Mucosa of gallbladder (tissue), 1 donor: ENCODE measurements at regions not wholly inside any gene's neighbourhood (a gene's known extent, or its start where the extent isn't known, plus 50 kb on each side); places are given as distances from the start of the nearest gene placed in this dataset.
A peak's percentile ranks its signal among the peaks of the same experiment; 100 is the strongest.

ENCODE experiments used
- DNase-seq: peaks from one replicate; pipeline ENCODE4 v3.0.0-alpha.2; 2020; ENCODE audit warnings: low spot score
- donor health status: DM: no; HTN: no; CAD: no.

DNA sequence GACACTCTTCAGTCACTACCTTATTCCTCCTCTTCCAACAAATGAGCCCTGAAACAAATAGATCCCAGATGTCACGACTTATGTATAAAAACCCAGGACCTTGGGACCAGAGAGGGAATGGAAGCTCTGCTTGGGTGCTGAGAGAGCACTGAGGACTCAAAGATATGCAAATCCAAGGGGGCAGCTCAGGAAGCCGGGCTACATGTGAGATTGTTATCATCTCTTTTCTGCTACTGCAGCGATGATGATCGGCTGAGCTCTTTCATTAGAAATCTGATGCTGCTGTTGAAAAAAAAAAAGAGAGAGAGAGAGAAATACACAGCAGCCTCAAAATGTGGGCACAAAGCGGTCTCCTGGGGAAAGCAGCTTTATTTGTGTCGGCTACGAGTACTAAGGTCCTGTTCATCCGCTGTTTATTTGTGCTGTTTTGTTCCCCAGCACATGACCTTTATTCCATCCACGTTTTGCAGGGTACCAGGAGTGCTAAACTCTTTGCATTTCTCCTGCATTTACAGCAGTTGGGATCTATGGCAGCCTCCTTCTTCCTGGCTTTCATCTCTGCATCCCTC is 120.2 kb downstream of the TRIM29 start:
- no peak for DNase-seq

DNA sequence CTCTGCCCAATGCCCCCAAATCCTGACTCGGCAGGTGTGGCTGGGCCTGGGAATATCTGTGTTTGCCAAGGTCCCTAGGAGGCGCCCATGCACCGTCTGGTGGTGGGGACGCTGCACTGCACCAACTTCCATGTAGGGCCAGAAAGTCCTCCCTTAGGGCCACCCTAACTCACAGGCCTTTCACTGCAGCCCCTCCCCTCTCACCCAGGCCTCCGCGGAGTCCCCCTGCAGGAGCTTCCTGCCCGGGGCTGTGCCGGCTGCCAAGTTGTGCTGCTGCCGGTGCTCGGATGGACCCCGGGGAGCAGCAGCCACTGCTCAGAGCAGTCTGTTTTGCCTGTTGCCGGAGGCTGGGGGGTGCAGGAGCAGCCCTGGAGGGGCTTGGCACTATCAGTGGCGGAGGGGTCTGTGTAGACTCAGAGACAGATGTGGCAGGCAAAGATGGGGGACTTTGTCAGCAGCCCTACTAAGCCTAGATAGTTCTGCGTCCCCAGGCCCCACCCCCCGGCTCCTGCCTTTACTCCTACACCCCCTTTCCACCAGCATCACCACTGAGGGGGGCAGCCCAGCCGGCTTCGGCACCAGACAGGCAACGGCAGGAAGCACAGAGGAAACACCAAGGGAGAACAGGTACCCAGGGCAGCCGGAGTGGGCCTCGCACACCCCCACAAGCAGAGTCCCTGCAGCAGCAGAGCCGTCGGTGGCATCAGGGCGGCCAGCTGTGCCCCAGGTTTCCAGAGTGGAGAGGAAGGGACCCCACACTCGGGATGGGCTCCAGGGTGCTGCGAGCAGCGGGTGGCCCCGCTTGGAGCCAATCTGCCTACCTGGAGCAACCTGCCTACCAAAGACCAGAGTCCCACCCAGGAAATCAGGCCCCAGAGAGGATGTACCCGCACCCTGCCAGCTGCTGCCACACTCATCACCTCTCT is 124.3 kb downstream of the TRIM29 start:
- DNase-seq, result peak; percentile 24

DNA sequence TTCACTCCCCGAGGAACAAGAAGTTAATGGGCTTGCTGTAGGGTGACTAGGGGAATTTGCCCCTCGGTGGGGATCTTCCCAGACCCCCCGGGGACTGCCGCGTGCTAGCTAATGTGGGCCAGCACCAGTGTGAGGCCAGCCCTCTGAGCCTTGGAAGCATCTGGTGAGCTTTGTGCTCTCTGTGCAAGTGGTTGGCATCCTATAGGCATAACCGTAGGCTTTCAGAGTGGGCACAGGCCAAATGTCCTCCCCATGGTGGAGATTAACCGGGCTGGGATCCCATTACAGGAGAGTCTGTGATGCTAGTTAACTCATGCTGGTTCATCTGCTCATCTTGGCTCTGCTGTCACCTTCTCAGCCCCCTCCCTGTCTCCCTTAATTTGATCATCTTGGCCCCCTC is 125.7 kb downstream of the TRIM29 start:
- DNase-seq, result no peak

DNA sequence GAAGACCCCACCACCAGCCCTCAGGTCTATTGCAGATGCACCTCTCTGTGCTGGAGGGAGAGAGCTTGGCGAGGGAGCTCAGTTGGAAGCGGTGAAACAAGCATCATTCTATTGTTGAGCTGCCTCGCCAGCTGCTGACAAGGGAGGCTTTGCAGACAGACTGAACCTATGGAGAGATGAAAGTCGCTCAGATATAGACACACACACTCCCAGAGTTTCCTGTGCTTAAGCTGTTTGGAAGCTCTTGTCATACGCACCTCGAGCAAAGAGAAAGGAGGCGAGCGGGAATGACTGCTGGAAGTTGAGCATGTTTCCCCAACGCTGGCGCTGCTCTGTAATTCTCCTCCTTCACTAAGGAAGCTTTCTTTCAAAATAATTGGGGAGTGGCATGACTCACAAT is 126.1 kb downstream of the TRIM29 start:
- DNase-seq, result no peak

DNA sequence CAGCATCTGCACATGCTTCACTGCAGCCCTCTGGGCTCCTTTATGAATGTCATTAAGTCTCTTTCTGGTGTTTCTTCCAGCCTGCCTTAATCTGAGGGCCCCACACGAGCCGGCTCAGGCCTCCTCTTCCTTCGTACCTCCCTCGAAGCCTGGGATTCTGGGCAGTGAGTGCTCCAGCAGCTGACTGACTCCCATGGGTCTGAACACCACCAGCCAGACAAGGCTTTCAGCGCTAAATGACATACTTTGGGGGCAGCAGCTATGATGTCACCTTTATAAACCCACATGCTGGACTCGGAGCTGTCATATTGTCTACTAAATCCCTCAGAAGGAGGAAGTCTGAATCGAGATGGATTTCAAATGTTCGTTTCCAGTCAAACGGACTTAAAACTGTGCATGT is 127.1 kb downstream of the TRIM29 start:
- DNase-seq, result no peak

DNA sequence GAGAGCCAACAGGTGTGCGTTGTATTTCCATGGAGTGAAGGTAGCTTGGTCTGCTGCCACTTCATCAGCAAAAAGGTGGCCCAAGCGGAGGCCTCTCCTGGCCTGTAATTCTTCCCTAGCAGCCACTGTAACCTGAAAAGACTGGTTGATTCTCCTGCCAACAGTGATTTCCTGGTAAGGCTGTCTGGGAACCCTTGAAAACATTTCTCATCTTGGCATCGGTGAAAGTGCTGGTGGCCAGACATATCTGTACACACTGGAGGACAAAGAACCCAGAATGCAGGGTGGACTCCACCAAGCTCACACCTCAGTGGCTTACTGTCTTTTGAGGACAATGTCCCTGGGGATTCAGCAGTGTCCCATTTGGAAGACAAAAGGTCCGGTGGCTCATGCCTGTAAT is 128.0 kb downstream of the TRIM29 start:
- no peak for DNase-seq

DNA sequence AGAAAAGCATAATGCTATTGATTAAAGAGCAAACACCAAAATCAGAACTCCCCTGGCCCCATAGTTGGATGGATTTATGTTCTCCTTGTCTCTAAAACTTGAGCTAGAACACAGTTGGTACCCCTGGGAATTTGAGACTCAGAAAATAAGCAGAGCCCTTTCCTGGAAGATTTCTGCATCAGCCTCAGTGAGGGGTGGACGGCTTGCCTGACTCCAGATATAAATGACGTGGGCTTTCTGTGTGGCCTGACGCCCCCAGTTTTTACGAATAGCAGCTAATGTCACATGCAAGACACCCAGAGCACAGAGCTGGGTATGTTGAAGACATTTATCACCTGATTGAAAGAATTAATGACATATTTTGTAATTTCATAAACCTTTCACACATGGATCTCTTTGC is 130.8 kb downstream of the TRIM29 start:
- no peak for DNase-seq

DNA sequence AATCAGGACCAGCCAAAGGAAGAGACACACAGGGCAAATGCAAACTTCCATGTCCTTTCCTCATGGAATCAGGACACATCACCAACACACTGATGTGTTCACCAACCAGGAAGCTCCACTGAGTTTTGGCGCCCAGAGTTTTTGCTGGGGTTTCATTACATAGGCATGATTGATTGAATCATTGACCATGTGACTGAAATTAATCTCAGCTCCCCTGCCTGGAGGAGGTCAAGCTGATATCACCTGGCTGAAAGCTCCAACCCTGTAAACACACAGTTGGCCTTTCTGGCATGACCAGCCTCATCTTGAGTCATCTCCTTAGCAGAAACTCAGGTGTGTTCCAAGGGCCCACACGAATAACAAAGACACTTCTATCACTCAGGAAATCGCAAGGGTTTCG is 133.2 kb downstream of the TRIM29 start:
- peak; percentile 60 for DNase-seq

DNA sequence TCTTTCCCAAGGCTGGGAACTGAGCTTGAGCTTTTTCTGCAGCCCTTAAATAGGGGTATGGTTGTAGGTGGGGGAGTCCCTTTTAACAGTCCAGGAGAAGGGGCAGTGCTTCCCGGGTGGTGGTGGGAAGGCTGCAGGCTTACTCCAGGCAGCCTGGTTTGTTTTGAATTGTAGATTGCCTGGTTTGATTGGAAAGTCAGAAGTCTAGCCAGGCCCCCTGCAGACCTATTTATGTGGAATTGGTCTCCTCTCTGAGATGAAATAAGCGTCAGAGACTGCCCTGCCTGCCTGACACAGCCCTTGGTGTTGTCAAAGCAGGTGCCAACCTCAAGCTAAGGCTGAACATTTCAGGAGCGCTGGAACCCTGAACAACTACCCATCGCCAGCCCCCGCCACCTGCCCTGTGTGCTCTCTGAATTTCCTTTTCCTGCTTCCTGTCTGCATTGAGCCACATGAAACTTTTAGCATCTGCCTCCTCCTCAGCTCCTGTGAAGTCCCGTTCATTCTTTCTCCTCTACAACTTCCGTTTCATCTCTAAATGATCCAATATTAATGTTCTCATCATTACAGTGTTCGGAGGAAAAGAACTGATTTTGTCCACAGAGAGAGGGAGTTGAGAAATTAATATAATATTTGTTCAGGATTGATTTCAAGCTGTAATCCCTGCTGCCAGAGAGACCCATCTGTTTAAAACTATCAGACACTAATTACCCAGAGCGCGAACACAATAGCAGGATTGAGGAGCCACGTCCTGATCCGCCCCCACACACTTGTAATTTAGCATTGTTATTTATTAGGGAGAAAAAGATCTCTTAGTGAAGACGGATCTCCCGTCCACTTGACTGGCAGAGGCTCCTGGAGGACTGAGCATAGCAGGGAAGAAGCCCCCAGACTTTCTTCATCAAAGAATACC is 136.5 kb downstream of the TRIM29 start:
- DNase-seq, result no peak

DNA sequence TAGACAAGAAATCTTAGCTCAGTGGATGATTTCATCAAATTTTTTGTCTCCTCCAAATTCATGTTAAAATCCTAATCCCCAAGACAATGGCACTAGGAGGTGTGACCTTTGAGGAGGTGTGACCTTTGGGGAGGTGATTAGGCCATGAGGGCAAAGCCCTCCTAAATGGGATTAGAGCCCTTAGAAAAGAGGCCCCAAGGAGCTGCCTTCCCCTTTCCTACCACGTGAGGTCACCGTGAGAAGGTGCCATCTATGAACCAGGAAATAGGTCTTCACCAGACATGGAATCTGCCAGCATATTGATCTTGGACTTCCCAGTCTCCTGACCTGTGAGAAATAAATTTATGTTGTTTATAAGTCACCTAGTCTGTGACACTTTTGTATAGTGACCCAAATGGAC is 138.7 kb downstream of the TRIM29 start:
- no peak for DNase-seq

DNA sequence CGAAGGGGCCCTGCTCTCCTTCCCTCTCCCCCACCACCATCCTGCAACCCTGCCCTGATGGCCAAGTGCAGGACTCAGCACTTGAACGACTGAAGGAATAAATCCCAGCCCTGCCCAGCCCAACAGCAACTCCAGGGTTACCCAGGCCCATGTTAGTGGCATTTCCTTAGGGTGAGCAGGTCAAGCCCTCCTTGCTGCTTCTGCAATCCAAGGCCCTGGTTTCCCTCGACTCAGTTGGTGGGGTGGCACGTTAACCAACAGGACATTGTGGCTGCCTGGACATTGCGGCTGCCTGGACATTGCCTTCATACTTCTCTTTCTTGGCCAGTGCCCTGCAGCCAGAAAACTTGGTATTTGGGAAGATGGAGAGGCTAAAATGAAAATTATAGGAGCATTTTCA is 141.4 kb downstream of the TRIM29 start:
- no peak for DNase-seq

DNA sequence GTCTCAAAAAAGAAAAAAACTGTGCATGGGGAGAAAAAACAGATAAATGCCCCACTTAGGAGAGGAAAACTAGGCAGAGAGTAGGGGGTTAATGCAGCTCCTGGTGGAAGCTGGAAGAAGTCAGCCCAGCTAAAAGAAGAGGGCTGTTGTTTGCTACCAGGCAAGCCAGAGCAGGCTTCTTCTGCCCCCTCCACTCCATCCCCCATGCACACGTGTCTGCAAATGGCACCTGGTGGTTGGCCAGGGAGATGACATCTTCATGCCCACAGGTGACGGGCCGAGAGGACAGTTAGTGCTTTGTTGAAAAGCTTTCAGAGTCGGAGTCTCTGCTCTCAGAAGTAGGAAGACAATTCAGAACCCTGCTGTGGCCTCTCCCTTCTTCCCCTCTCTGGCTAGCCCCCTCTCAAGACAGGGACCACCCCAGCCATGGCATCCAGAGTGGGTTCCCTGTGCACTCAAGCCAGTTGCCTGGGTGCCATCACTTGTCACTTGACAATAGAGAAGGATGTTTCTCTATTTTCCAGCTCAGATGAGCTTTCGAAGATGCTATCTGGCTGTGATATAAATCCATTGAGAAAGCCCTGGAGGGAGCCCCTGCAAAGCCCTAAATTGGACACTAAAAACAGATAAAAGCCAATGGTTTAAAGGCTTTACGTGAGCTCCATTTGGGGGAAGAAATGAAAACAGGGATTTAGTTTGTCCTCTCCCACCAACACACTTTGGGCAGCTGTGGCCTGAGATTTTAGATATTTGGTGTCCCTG is 142.0 kb downstream of the TRIM29 start:
- no peak for DNase-seq

DNA sequence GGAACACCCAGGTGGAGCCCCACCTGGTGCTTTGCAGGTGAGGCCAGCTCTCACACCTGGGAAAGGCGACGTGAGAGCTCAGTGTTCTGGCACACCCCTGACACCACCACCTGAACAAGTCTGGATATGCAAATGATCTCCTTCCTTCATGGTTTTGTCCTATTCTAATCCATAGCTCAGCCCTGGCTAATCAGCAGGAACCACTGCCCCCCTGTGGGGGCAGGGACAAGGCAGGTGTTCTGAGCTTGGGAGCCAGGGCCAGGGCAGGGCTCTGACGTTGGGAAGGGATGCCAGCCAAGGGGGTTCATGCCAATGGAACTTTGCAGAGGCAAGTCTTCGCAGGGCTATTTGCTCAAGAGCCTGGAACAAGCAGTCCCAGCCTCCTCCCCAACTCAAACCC is 144.2 kb downstream of the TRIM29 start:
- no peak for DNase-seq

DNA sequence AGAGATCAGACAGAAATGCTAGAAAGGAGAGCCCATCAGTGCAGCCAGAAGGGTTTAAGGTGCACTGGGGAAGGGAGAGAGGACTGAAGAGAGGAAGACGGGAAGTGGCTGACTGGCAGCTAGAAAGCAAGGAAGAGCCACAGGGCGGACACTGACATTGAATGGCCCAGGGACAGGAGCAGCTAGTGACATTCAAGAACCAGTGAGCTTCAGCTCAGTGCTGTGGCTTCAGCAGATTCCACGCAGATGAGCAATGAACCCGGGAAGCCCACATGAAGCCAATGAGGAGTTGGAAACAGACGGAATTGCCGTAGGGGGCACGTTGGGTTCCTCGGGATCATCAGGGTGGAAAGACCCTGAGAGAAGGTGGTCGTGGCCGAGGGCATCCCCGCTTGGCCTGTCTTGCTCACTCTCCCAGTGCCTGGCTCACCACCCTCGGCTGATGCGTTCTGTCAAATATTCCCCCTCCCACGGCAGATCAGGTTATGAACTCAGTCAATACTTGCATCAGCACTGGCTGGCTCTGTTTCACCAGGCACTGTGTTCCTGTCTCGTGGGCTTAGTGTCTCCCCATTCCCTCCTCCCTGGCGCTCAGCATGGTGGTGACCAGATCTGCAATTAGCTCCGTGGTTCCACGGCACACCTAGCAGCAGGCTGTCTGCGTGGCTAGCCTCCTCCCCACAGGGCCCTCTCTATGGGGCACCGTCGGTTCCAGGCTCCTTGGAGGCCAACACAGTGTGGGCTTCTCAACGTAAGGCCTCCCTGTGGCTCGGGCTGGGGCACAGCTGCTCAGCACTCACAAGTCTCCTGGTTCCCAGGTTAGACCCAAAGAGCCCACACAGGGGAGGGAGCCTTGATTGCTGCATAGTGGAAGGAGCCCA is 145.5 kb downstream of the TRIM29 start:
- no peak for DNase-seq

DNA sequence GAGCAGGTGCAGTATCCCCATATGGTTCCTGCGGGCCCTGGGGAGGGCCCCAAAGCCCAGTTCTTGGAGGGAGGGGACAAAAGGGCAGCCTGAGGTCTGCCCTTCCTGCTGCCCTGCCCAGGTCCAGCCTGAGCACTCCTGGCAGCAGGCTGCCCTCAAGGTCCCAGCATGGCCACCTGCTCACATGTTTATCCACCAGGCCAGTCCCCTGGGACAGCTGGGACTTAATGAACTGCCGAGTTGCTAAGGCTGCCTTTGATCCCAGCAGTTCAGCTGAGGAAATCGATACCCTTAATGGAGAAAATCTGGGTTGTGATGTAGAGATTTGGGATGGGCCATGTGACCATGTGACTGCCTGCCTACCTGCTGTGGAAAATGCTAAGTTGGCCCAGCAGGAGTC is 146.2 kb downstream of the TRIM29 start:
- DNase-seq, result no peak

DNA sequence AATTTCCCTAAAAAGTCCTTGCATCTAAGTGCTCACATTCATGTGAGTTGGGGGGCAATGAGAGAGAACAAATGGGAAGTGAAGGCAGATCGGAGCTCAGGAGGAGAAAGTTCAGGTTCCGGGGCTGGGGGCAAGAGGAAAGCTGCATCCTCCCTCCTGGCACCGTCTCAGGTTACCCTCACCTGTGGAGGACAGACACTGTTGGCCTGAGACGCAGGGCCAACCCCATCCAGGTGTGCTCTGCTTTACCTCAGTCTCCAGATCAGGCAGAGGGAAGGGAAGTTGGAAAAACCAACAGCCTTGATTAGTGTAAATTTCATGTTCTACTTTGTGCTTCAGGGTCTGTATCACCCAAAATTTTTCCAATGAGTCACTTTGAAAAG is 146.9 kb downstream of the TRIM29 start:
- no peak for DNase-seq

DNA sequence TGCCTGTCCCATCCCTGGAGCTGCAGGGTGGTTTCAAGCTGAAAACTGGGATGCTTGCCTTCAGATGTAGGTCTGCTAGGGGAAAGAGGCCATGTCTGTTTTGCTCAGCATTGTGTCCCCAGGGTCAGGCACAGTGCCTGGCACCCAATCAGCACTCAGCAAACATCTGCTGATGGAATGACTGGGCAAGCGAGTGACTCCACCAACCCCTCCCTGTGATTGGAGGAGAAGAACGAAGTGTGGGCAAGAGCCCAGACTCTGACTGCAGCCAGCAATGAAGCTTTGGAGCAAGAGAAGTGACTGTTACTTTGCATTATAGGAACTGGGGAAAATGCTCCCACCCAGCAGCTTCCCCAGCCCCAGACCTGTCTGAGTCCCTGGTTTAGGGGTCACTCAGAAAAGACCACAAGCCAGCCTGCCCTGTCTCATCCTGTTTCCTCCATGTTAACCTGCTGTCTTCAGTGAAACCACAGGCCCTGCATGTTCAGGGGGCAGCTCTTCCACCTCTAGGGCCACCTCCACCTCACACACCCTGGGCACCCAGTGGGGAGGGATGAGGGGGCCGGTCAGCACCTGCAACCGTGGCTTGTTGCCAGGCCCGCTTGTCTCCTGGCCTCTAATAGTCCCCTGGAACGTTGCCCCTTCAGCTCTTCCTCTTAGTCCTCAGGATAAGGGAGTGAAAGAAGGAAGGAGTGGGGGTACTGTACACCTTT is 147.4 kb downstream of the TRIM29 start:
- no peak for DNase-seq

DNA sequence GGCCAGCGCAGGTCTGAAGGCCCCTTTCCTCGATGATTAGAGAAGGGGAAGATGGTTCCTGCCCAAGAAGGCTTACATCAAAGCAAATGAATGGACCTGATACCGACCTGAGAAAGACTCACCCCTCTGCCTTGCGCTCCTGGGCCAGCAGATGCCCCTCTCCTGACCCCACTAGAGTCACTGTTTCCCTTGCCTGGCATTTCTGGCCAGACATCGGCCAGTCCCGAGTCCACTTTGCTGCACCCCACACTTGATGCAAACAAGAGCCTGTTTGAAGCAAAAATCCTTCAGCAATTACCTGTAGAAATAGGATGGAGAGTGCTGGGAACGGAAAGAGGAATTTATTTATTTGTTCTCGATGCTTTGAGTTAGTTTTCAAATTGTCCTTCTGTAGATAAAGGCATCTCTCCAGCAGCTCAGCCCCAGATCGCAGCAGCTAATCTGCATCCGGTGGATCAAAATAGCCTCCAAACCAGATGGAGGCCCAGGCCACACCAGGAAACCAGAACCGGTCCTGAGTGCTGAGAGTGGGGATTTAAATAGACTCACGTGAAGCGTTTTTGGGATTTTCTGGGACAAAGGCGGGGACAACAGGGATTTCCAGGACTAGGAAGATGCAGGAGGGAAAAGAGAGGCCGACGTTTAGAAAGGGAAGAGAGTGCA is 148.6 kb downstream of the TRIM29 start:
- no peak for DNase-seq

DNA sequence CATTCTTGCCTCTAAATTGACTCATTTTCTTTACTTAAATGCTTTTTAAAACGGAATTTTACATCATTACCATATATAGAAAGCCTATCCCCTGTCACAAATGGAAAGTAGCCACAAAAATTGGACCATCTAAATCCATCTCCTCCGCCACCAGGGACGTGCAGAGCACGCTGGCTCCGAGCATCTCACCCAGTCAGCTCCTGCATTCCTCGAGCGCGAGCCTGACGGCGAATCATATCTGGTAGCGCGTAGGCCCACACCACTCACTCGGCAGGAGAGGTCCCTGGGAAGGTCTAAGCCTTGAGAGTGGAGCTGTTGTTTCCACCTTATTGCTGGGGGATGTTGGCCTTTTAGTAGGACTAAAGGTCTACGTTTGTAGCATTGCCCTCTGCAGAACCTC is 152.4 kb downstream of the TRIM29 start:
- no peak for DNase-seq

DNA sequence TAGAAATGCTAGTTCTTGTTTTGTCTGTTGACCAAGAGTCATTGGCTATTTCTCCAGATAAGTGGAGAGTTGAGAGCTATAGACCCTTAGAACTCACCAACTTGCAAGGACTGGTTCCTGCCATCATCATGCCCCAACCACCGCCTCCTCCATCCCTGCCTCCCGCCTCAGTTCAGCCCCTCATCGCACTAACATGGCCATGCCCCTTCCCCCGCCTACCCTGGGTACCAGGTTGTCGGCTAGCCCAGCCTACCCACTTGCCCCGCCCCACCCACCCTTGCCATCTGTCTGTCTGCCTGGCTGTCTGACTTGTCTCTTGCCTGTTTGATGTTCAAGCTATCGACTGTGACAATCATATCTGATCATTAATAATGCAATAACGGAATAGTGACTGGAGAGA is 154.1 kb downstream of the TRIM29 start:
- DNase-seq, result no peak
